K562 (cell line): ENCODE measurements at regions not wholly inside any gene's neighbourhood (a gene's known extent, or its start where the extent isn't known, plus 50 kb on each side); places are given as distances from the start of the nearest gene placed in this dataset.

Source experiments
- ATAC-seq: fragments of 200-7000 bp; cut with Tn5 transposase; 3 replicates; pipeline ENCODE4 v1.9.1; 2020; ENCODE audit warnings: moderate library complexity
- BruUV-seq: library from RNA; stranded (reverse); fragments of 400-500 nt; replicated peaks from 2 replicates; lab custom pipeline; 2021; lab: Mats Ljungman, UMichigan
- CTCF ChIA-PET: fragments of 300-600 bp; formaldehyde crosslinking; extraction: SDS; loops from one replicate; lab custom pipeline; 2021; ENCODE audit warnings: low intra/inter-chr PET ratio; lab: Yijun Ruan, JAX
- POLR2A ChIA-PET: fragments of 300-600, 350-650 bp; sonication (Branson Sonifier 250); formaldehyde crosslinking; extraction: SDS; loops from one replicate; lab custom pipeline; 2021; ENCODE audit warnings: antibody characterized with exemption, inconsistent platforms; lab: Yijun Ruan, JAX
- DNase-seq, 4 experiments: peaks; one replicate each; pipeline versions ENCODE4 v3.0.0 to v3.0.0-alpha.2; 2011 to 2018; ENCODE audit warnings: low spot score in 3 of 4, mixed read lengths in 3 of 4; ENCODE audit errors: extremely low read depth in 1 of 4
- FAIRE-seq: peaks from 2 replicates; lab custom pipeline; 2011; peaks lifted over from hg19 to GRCh38; lab: Jason Lieb, UNC
- H2AFZ ChIP-seq: 2 replicates; pipeline ENCODE4 v1.6.0; 2011; ENCODE audit warnings: low read depth, low read length, control low read depth, inconsistent platforms
- H3K27ac ChIP-seq: fragments of 200-600 bp; 3 replicates; pipeline ENCODE4 v1.8.0; 2011; ENCODE audit warnings: low read depth, mild to moderate bottlenecking, control low read depth, inconsistent platforms, low read length, moderate library complexity, mixed read lengths; ENCODE audit errors: extremely low read depth
- H3K27me3 ChIP-seq, 2 experiments: fragments of 300-600 bp in 1 of 2; 2 replicates in 1 of 2; 3 replicates in 1 of 2; pipeline versions ENCODE4 v1.6.0 to v1.8.0; 2011; ENCODE audit warnings: inconsistent platforms in 2 of 2, low read length in 2 of 2, mild to moderate bottlenecking in 1 of 2, mixed read lengths in 1 of 2, moderate library complexity in 1 of 2; ENCODE audit not compliant: control insufficient read depth in 2 of 2, insufficient read depth in 2 of 2
- H3K36me3 ChIP-seq: fragments of 300-600 bp; 3 replicates; pipeline ENCODE4 v1.8.0; 2011; ENCODE audit warnings: mild to moderate bottlenecking, low read length, inconsistent platforms; ENCODE audit not compliant: control insufficient read depth, insufficient read depth
- H3K4me1 ChIP-seq, 2 experiments: fragments of 200-600 bp in 1 of 2; replicated peaks in 1 of 2; 2 replicates in 1 of 2; 3 replicates in 1 of 2; pipeline versions ENCODE4 v1.5.1 to v1.8.0; 2011; ENCODE audit warnings: inconsistent platforms in 2 of 2, low read length in 2 of 2, mild to moderate bottlenecking in 1 of 2, mixed read lengths in 1 of 2, moderate library complexity in 1 of 2; ENCODE audit not compliant: control insufficient read depth in 2 of 2, insufficient read depth in 2 of 2
- H3K4me2 ChIP-seq: 2 replicates; pipeline ENCODE4 v1.6.1; 2011; ENCODE audit warnings: low read length, control low read depth, inconsistent platforms, mixed read lengths; ENCODE audit not compliant: insufficient read depth
- H3K4me3 ChIP-seq: fragments of 200-600 bp; sonication (generic), shearing (Covaris generic); 2 replicates; pipeline ENCODE4 v1.5.1; 2016; ENCODE audit warnings: control low read depth, inconsistent platforms
- H3K79me2 ChIP-seq: fragments of 200-600 bp; 3 replicates; pipeline ENCODE4 v1.8.0; 2011; ENCODE audit warnings: low read length, inconsistent platforms; ENCODE audit not compliant: control insufficient read depth, insufficient read depth
- H3K9ac ChIP-seq, 2 experiments: 2 replicates each; pipeline versions ENCODE4 v1.6.0 to v1.6.1; 2011; ENCODE audit warnings: low read depth in 2 of 2, low read length in 2 of 2, control low read depth in 1 of 2, inconsistent platforms in 1 of 2, mild to moderate bottlenecking in 1 of 2, mixed read lengths in 1 of 2; ENCODE audit not compliant: insufficient read depth in 1 of 2
- H3K9me1 ChIP-seq: one replicate; pipeline ENCODE4 v1.6.0; 2011; ENCODE audit warnings: inconsistent platforms, mild to moderate bottlenecking, low read length, moderate library complexity; ENCODE audit not compliant: control insufficient read depth, insufficient read depth
- H3K9me3 ChIP-seq: replicated peaks from 2 replicates; pipeline ENCODE4 v1.5.1; 2011; ENCODE audit warnings: low read depth, low read length, inconsistent platforms; ENCODE audit not compliant: control insufficient read depth, insufficient read depth
- H4K20me1 ChIP-seq: replicated peaks from 2 replicates; pipeline ENCODE4 v1.6.1; 2011; ENCODE audit warnings: low read length, inconsistent platforms, mixed read lengths; ENCODE audit not compliant: control insufficient read depth, insufficient read depth
- ARID4B ChIP-seq: sonication (generic); formaldehyde crosslinking; IDR thresholded peaks from 2 replicates; pipeline ENCODE4 v1.8.0; 2022; ENCODE audit warnings: mild to moderate bottlenecking, missing genetic modification reagents
- ATF2 ChIP-seq: sonication (generic); formaldehyde crosslinking; IDR thresholded peaks from 2 replicates; pipeline ENCODE4 v1.8.1; 2022; ENCODE audit warnings: missing genetic modification reagents
- CTCFL ChIP-seq: IDR thresholded peaks from 2 replicates; pipeline ENCODE4 v1.6.1; 2011; ENCODE audit warnings: borderline replicate concordance, low read depth, mild to moderate bottlenecking, moderate library complexity, low read length; ENCODE audit not compliant: insufficient read depth, poor library complexity, severe bottlenecking
- PCBP2 ChIP-seq: fragments of 200-400 bp; formaldehyde crosslinking; IDR thresholded peaks from 2 replicates; pipeline ENCODE4 v1.6.1; 2018; ENCODE audit warnings: low read length, low read depth, mild to moderate bottlenecking, moderate library complexity; ENCODE audit not compliant: poor library complexity, severe bottlenecking
- ZBTB9 ChIP-seq: fragments of 450-650 bp; formaldehyde crosslinking; IDR thresholded peaks from 2 replicates; pipeline ENCODE4 v1.4.0; 2020; ENCODE audit warnings: mild to moderate bottlenecking, moderate library complexity
- ZNF224 ChIP-seq: sonication (generic); formaldehyde crosslinking; IDR thresholded peaks from 2 replicates; pipeline ENCODE4 v1.8.0; 2022; ENCODE audit warnings: mild to moderate bottlenecking, missing genetic modification reagents
- ZNF583 ChIP-seq: fragments of 250-450 bp; sonication (Bioruptor Pico); IDR thresholded peaks from 2 replicates; pipeline ENCODE4 v1.4.0; 2020
- WGBS: fragments of 100-300 bp; shearing (Covaris generic); methylation state at CpG from one replicate; pipeline ENCODE4 v1.1.6; 2016; ENCODE audit warnings: low coverage, mixed read lengths; ENCODE audit not compliant: insufficient coverage; ENCODE audit errors: missing lambda C conversion rate; 5-methylcytosine and 5-hydroxymethylcytosine counted together
- in situ Hi-C: fragments of 300-500 bp; cut with MboI; formaldehyde crosslinking; loops from 4 replicates; pipeline ENCODE4 v1.15.0; 2018; ENCODE audit warnings: inconsistent platforms, mixed read lengths
- intact Hi-C: fragments of 100-400 bp; cut with micrococcal nuclease; formaldehyde crosslinking; loops from 2 replicates; pipeline ENCODE4 v1.14.2; 2022

GRCh38 chr15:31239409-31239808 is 87.2 kb upstream of the KLF13 start (continued):
- no peak for TF ChIP-seq CTCFL
- TF ChIP-seq PCBP2, result no peak
- TF ChIP-seq ZNF583, result no peak
- TF ChIP-seq, all 486 proteins: peak for 0

- Histone ChIP-seq H3K4me3 (no peak overlapping the region), H3K27ac (no peak overlapping the region), H3K4me2 (no peak overlapping the region), H4K20me1 (peaks cover 4% of the 10 kb centered on the region; the same call in 1 of the 2 replicates), H3K9me3 (no peaks in the 10 kb centered on the region), H3K36me3 (no peaks in the 10 kb centered on the region), H3K9ac (no peak overlapping the region), H3K4me1 (no peaks in the 10 kb centered on the region), H3K9me1 (no peaks in the 10 kb centered on the region), H2AFZ (no peak overlapping the region), H3K79me2 (no peaks in the 10 kb centered on the region), H3K27me3 (peaks cover 2 to 20% of the 10 kb centered on the region in 2 experiments; a peak in 2 of 5 replicates)
- in situ Hi-C loops (no loop called here), intact Hi-C loops (no loop called here)
- POLR2A ChIA-PET, result interaction anchor here (0.6 kb wide), 1 partner anchor 307 kb away, joined by 3 read pairs; no protein-coding TSS in a partner anchor
- no peak for ATAC-seq
- CTCF ChIA-PET, result no interaction called here
- FAIRE-seq, result no peak
- WGBS, result 4% methylated on average over 8 of the region's 8 CpGs
- DNase-seq, result no peak
- no TSS peak for BruUV-seq
- no peak for TF ChIP-seq ATF2 (CRISPR knock-in tag)
- TF ChIP-seq ZBTB9 (CRISPR knock-in tag), result no peak
- no peak for TF ChIP-seq ARID4B (CRISPR knock-in tag)
- TF ChIP-seq ZNF224, result no peak
These were observed 84.6 kb upstream of the KLF13 start for GRCh38 chr15:31241888-31242522.
